Uterus (tissue), 3 donors: ENCODE measurements at regions not wholly inside any gene's neighbourhood (a gene's known extent, or its start where the extent isn't known, plus 50 kb on each side); places are given as distances from the start of the nearest gene placed in this dataset.

Experiments
- DNase-seq, 2 donors: peaks; one replicate each; pipeline ENCODE4 v3.0.0-alpha.2; 2019 to 2020
- H3K27ac ChIP-seq, 2 donors: fragments of 200-600 bp; sonication (generic); 1 replicate in 1 of 2; 2 replicates in 1 of 2; pipeline ENCODE4 v1.5.1; 2016 to 2018
- H3K27me3 ChIP-seq, 2 donors: fragments of 200-600 bp; sonication (generic); one replicate each; pipeline ENCODE4 v1.5.1; 2018 to 2019; ENCODE audit warnings: control low read depth in 1 of 2
- H3K36me3 ChIP-seq, 2 donors: fragments of 200-600 bp; sonication (generic); one replicate each; pipeline ENCODE4 v1.5.1; 2019; ENCODE audit warnings: control low read depth in 1 of 2
- H3K4me1 ChIP-seq, 2 donors: fragments of 200-600 bp; sonication (generic); one replicate each; pipeline ENCODE4 v1.5.1; 2018 to 2019; ENCODE audit warnings: control low read depth in 1 of 2
- H3K4me3 ChIP-seq, 2 donors: fragments of 200-600 bp; sonication (generic); 1 replicate in 1 of 2; 2 replicates in 1 of 2; pipeline ENCODE4 v1.5.1; 2018 to 2019; ENCODE audit warnings: mild to moderate bottlenecking in 1 of 2
- H3K9me3 ChIP-seq, 2 donors: fragments of 200-600 bp; sonication (generic); one replicate each; pipeline ENCODE4 v1.5.1; 2019; ENCODE audit warnings: control low read depth in 1 of 2
- POLR2A ChIP-seq, 2 donors: fragments of 450-650 bp; IDR thresholded peaks; one replicate each; pipeline ENCODE4 v1.6.1; 2016; ENCODE audit warnings: antibody characterized with exemption in 2 of 2, mild to moderate bottlenecking in 1 of 2, moderate library complexity in 1 of 2
- intact Hi-C: fragments of 100-400 bp; cut with DNase I; formaldehyde crosslinking; loops from one replicate; pipeline ENCODE4 v1.15.1; 2023; ENCODE audit warnings: low total_unique reads
- TF ChIP-seq, protein P1 (sequence below), 4 experiments: fragments of 200-600 bp in 2 of 4; fragments of 450-650 bp in 2 of 4; sonication (generic) in 2 of 4; IDR thresholded peaks; one replicate each; pipeline ENCODE4 v1.5.1; 2016 to 2019; ENCODE audit warnings: antibody characterized with exemption in 4 of 4, mild to moderate bottlenecking in 2 of 4, moderate library complexity in 1 of 4
- donor health status: DM: yes; HTN: yes; CAD: no.

GRCh38 chr12:62123721-62124203, 136.4 kb upstream of the USP15 start:
- Histone ChIP-seq H3K9me3 (no peaks in the 10 kb centered on the region), H3K27ac (no peak overlapping the region), H3K27me3 (no peaks in the 10 kb centered on the region), H3K36me3 (no peaks in the 10 kb centered on the region), H3K4me1 (no peaks in the 10 kb centered on the region), H3K4me3 (no peak overlapping the region)
- peak in 1 of 2 donors; percentile 13 for DNase-seq
- TF ChIP-seq, protein P1, sequence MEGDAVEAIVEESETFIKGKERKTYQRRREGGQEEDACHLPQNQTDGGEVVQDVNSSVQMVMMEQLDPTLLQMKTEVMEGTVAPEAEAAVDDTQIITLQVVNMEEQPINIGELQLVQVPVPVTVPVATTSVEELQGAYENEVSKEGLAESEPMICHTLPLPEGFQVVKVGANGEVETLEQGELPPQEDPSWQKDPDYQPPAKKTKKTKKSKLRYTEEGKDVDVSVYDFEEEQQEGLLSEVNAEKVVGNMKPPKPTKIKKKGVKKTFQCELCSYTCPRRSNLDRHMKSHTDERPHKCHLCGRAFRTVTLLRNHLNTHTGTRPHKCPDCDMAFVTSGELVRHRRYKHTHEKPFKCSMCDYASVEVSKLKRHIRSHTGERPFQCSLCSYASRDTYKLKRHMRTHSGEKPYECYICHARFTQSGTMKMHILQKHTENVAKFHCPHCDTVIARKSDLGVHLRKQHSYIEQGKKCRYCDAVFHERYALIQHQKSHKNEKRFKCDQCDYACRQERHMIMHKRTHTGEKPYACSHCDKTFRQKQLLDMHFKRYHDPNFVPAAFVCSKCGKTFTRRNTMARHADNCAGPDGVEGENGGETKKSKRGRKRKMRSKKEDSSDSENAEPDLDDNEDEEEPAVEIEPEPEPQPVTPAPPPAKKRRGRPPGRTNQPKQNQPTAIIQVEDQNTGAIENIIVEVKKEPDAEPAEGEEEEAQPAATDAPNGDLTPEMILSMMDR (IDR thresholded peaks at IDR 0.05): peak; percentile 10 to 44 (median 34)
- TF ChIP-seq POLR2A (IDR thresholded peaks at IDR 0.05): no peak
- intact Hi-C loops: no loop called here

DNA sequence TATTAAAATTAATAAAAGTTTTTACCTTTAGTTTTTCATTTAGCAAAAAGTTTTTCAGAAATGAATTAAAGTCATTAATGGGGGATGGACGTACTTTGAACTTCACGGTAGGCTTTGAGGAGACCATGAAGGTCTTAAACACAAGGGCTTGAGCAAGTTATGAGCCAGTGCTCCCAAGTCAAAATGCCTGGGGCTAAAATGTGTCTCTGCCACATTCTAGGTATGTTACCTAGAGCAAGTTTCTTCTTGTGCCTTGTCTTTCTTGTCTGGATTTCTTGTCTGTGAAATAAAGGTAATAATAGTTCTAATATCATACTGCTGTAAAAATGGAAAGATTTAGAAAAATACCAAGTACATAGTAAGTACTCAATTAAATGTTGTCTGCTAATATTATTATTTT, 132.7 kb upstream of the USP15 start:
- DNase-seq: no peak
- Histone ChIP-seq H3K4me3 (no peak overlapping the region), H3K9me3 (no peaks in the 10 kb centered on the region), H3K27me3 (no peaks in the 10 kb centered on the region), H3K36me3 (no peaks in the 10 kb centered on the region), H3K4me1 (no peaks in the 10 kb centered on the region), H3K27ac (no peak overlapping the region)
- intact Hi-C loops: no loop called here
- no peak for TF ChIP-seq POLR2A (IDR thresholded peaks at IDR 0.05)
- TF ChIP-seq, protein P1 (IDR thresholded peaks at IDR 0.05): no peak

GRCh38 chr12:62128175-62128975, 131.8 kb upstream of the USP15 start:
- Histone ChIP-seq H3K27me3 (no peaks in the 10 kb centered on the region), H3K36me3 (no peaks in the 10 kb centered on the region), H3K4me1 (no peaks in the 10 kb centered on the region), H3K27ac (no peak overlapping the region), H3K4me3 (no peak overlapping the region), H3K9me3 (no peaks in the 10 kb centered on the region)
- DNase-seq: no peak
- TF ChIP-seq, protein P1 (IDR thresholded peaks at IDR 0.05): no peak
- TF ChIP-seq POLR2A (IDR thresholded peaks at IDR 0.05): no peak
- intact Hi-C loops: no loop called here

- Histone ChIP-seq H3K27ac (no peak overlapping the region), H3K27me3 (no peaks in the 10 kb centered on the region), H3K4me3 (no peak overlapping the region), H3K4me1 (no peaks in the 10 kb centered on the region), H3K9me3 (no peaks in the 10 kb centered on the region), H3K36me3 (no peaks in the 10 kb centered on the region)
- intact Hi-C loops: no loop called here
- DNase-seq: no peak
- no peak for TF ChIP-seq POLR2A (IDR thresholded peaks at IDR 0.05)
- TF ChIP-seq, protein P1 (IDR thresholded peaks at IDR 0.05): no peak
Observed at GRCh38 chr12:62129291-62129690, 130.9 kb upstream of the USP15 start.

GRCh38 chr12:62130402-62130801, 129.8 kb upstream of the USP15 start:
- H3K4me1 ChIP-seq: no peaks in the 10 kb centered on the region
- H3K36me3 ChIP-seq: no peaks in the 10 kb centered on the region
- DNase-seq: no peak
- no peaks in the 10 kb centered on the region for H3K9me3 ChIP-seq
- TF ChIP-seq POLR2A (IDR thresholded peaks at IDR 0.05): no peak
- TF ChIP-seq, protein P1 (IDR thresholded peaks at IDR 0.05): no peak
- no peak overlapping the region for H3K4me3 ChIP-seq
- H3K27me3 ChIP-seq: no peaks in the 10 kb centered on the region
- intact Hi-C loops: no loop called here
- no peak overlapping the region for H3K27ac ChIP-seq
